BLaER1 treated with 17β-estradiol and CSF1 and Interleukin-3, amounts not matched to agents 10 nM and 100 nM (cell line): ENCODE measurements at regions not wholly inside any gene's neighbourhood (a gene's known extent, or its start where the extent isn't known, plus 50 kb on each side); places are given as distances from the start of the nearest gene placed in this dataset.

Source experiments
- H3K27ac ChIP-seq, 11 experiments: shearing (Covaris generic); formaldehyde crosslinking; 2 replicates each; pipeline ENCODE4 v1.8.1; 2022
- H3K27me3 ChIP-seq, 11 experiments: shearing (Covaris generic); formaldehyde crosslinking; 2 replicates each; pipeline ENCODE4 v1.8.1; 2022
- H3K36me3 ChIP-seq, 11 experiments: shearing (Covaris generic); formaldehyde crosslinking; 2 replicates each; pipeline ENCODE4 v1.8.1; 2022
- H3K4me1 ChIP-seq, 10 experiments: shearing (Covaris generic); formaldehyde crosslinking; 2 replicates each; pipeline ENCODE4 v1.8.1; 2022
- H3K4me2 ChIP-seq, 11 experiments: shearing (Covaris generic); formaldehyde crosslinking; 2 replicates each; pipeline ENCODE4 v1.8.1; 2022
- H3K4me3 ChIP-seq, 10 experiments: shearing (Covaris generic); formaldehyde crosslinking; 2 replicates each; pipeline ENCODE4 v1.8.1; 2022
- H3K9ac ChIP-seq, 11 experiments: shearing (Covaris generic); formaldehyde crosslinking; 2 replicates each; pipeline ENCODE4 v1.8.1; 2022
- H3K9me3 ChIP-seq, 11 experiments: shearing (Covaris generic); formaldehyde crosslinking; replicated peaks in 1 of 11; 2 replicates each; pipeline ENCODE4 v1.8.1; 2022
- H4K20me1 ChIP-seq, 11 experiments: shearing (Covaris generic); formaldehyde crosslinking; 2 replicates each; pipeline ENCODE4 v1.8.1; 2022
- Cebpa-rat ChIP-seq, 11 experiments: shearing (Covaris generic); IDR thresholded peaks; 2 replicates each; pipeline ENCODE4 v1.8.1; 2022

DNA sequence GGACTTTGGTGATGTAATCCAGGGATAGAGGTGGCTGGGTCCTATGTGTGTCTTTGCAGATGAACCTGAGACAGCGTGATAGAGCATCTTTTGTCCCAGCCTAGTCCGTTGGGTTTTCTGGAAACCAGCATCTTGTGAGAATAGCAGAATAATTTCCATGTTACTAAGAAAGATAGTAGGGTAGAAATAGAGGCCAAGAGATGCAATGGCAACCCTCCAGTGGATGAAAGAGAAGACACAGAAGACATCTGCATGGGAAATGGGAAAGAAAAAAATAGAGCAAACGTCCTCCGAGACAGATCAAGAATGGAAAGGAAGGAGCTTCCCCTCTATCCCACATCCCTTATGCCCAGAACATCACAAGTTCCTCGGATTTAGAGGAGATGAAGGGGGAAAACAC is 409.3 kb upstream of the TMEM132C start:
- Histone ChIP-seq H3K36me3 (no peaks in the 10 kb centered on the region), H3K9ac (no peak overlapping the region), H3K9me3 (peaks cover 5 to 13% (median 8%) of the 10 kb centered on the region in 11 experiments; a peak in 13 of 22 replicates), H3K27ac (no peak overlapping the region), H3K4me2 (0 out of 22 replicates have a peak overlapping the region, but pooled peaks of 1 of the 11 experiments have one; percentile 1), H3K27me3 (no peaks in the 10 kb centered on the region), H4K20me1 (no peaks in the 10 kb centered on the region), H3K4me3 (no peak overlapping the region), H3K4me1 (peaks cover 0 to 22% (median 11%) of the 10 kb centered on the region in 10 experiments; a peak in 10 of 20 replicates)
- TF ChIP-seq Cebpa-rat (IDR thresholded peaks at IDR 0.05): no peak

DNA sequence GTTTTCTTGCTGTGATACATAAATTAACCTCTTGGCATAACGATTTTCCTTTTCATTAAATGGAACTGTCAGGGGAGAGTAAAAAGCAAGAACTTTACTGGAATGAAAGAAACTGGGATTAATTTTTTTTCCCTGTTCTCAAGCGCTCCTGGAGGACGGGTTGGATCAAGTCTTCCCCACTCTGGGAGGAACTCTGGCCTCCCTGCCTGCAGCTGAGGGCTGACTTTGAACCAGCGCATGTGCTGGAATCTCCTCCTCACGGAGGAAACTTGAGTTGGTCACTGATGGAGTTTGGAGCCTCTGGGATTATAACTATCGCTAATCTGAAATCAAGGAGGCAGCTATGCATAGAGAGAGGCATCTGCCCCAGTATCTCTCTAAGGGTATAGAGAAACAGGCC is 406.4 kb upstream of the TMEM132C start:
- Histone ChIP-seq H3K4me3 (no peak overlapping the region), H3K36me3 (no peaks in the 10 kb centered on the region), H3K4me2 (no peak overlapping the region), H3K9me3 (peaks cover 9 to 26% (median 18%) of the 10 kb centered on the region in 11 experiments; a peak in 20 of 22 replicates), H3K4me1 (peaks cover 0 to 6% (median 0%) of the 10 kb centered on the region in 10 experiments; a peak in 2 of 20 replicates), H3K9ac (no peak overlapping the region), H3K27me3 (no peaks in the 10 kb centered on the region), H4K20me1 (no peaks in the 10 kb centered on the region), H3K27ac (no peak overlapping the region)
- TF ChIP-seq Cebpa-rat (IDR thresholded peaks at IDR 0.05): no peak

DNA sequence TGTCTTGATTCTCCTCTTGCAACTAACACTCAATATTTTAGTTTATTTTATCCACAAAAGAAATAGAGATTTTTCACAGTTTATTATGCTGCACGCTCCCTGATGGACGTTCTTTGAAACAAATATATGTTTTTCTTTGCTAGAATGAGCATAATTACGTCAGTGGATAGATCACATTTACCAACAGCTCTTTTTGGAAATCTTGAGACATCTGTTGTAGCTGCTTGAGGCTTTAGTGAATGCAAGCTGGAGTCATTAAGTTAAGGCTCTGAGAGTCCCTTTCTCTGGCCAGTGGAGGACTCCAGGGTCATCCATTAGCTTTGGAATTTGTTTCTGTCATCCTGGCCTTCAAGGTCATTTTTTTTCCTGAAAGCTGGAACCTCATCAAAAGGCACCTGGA is 405.6 kb upstream of the TMEM132C start:
- no peaks in the 10 kb centered on the region for H3K27me3 ChIP-seq
- H3K4me2 ChIP-seq: no peak overlapping the region
- no peak overlapping the region for H3K27ac ChIP-seq
- peaks cover 0 to 6% (median 0%) of the 10 kb centered on the region in 10 experiments; a peak in 2 of 20 replicates for H3K4me1 ChIP-seq
- no peaks in the 10 kb centered on the region for H4K20me1 ChIP-seq
- no peaks in the 10 kb centered on the region for H3K36me3 ChIP-seq
- no peak overlapping the region for H3K9ac ChIP-seq
- peaks cover 13 to 32% (median 24%) of the 10 kb centered on the region in 11 experiments; a peak in 21 of 22 replicates for H3K9me3 ChIP-seq
- TF ChIP-seq Cebpa-rat (IDR thresholded peaks at IDR 0.05): no peak
- no peak overlapping the region for H3K4me3 ChIP-seq

DNA sequence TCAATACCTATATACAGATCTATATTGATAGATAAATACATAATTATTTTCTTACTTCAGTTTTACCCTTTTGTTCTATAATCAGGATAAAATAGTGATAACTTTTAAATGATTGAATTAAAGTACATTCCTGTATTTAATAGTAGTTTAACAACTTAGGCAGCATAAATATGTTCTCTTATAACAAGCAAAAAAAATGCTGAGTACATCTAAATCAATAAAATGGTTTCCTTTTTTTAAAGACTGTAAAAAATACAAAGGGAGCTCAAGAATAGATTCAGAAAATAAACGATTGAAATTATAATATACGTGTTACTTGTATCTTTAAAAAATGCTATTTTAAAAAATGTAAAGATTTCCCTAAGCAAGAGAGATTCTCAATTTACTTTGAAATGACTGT is 393.7 kb upstream of the TMEM132C start:
- Histone ChIP-seq H3K36me3 (no peaks in the 10 kb centered on the region), H3K9ac (no peak overlapping the region), H4K20me1 (no peaks in the 10 kb centered on the region), H3K4me2 (no peak overlapping the region), H3K4me3 (no peak overlapping the region), H3K4me1 (no peaks in the 10 kb centered on the region), H3K27ac (no peak overlapping the region), H3K27me3 (no peaks in the 10 kb centered on the region), H3K9me3 (no peaks in the 10 kb centered on the region)
- TF ChIP-seq Cebpa-rat (IDR thresholded peaks at IDR 0.05): no peak

DNA sequence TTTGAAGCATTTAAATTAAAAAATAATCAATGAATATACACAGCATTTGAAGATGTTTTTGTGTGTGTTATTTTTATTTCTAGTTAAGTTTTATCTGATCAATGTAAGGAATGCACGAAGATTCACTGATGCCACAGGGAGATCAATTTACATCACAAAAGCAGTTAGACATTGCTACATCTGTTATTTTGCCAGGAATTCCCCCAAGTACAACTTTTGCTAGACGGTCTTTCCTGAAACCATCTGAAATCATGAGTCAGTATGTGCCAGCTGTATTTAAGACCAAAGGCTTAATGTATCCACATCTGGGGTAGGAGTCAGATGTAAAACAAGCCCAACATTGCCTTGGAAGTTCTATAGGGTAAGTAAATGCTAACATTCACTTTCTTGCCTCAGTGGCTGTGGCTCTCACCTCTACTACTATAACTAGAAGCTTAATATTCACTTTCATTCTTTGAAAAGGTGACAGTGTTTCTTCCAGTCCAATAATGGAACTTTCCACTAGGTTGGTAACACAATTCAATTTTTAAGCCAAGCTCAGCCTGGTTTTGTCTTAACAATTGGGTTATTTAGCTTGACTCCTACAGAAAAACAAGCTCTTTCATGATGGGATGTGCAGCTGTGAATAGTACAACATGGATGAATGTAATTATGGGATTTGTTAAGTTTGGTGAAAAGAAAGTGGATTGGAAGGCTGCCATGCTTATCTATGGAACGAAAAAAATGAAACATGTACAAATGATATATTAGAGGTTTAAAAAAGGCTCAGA is 385.4 kb upstream of the TMEM132C start:
- H3K9me3 ChIP-seq: no peaks in the 10 kb centered on the region
- H3K27ac ChIP-seq: no peak overlapping the region
- no peak overlapping the region for H3K4me2 ChIP-seq
- H3K9ac ChIP-seq: no peak overlapping the region
- no peak overlapping the region for H3K4me3 ChIP-seq
- TF ChIP-seq Cebpa-rat (IDR thresholded peaks at IDR 0.05): no peak
- no peaks in the 10 kb centered on the region for H4K20me1 ChIP-seq
- no peaks in the 10 kb centered on the region for H3K4me1 ChIP-seq
- no peaks in the 10 kb centered on the region for H3K36me3 ChIP-seq
- no peaks in the 10 kb centered on the region for H3K27me3 ChIP-seq

DNA sequence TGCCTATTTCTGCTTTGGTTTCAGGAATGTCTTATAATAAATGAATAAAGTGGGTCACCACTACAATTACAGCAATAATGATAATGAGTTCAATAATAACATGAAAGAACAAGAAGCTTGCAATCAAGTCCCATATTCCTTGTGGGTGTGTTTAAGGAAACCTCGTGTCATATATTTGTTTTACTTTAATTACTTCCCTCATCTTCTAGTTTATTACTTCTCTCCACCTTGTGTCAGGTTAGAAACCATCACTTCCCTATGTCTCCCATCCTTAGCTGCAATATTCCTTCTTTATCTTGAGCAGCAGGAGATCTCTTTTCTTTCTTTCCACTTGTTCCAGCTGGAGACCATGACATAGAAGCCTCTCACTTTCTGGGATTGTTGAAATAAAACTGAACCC is 384.0 kb upstream of the TMEM132C start:
- H3K4me3 ChIP-seq: no peak overlapping the region
- no peak overlapping the region for H3K9ac ChIP-seq
- H3K27me3 ChIP-seq: no peaks in the 10 kb centered on the region
- no peaks in the 10 kb centered on the region for H4K20me1 ChIP-seq
- no peaks in the 10 kb centered on the region for H3K36me3 ChIP-seq
- H3K4me2 ChIP-seq: no peak overlapping the region
- peaks cover 0 to 2% (median under 1%) of the 10 kb centered on the region in 10 experiments; a peak in 7 of 20 replicates for H3K4me1 ChIP-seq
- no peaks in the 10 kb centered on the region for H3K9me3 ChIP-seq
- no peak overlapping the region for H3K27ac ChIP-seq
- TF ChIP-seq Cebpa-rat (IDR thresholded peaks at IDR 0.05): no peak

DNA sequence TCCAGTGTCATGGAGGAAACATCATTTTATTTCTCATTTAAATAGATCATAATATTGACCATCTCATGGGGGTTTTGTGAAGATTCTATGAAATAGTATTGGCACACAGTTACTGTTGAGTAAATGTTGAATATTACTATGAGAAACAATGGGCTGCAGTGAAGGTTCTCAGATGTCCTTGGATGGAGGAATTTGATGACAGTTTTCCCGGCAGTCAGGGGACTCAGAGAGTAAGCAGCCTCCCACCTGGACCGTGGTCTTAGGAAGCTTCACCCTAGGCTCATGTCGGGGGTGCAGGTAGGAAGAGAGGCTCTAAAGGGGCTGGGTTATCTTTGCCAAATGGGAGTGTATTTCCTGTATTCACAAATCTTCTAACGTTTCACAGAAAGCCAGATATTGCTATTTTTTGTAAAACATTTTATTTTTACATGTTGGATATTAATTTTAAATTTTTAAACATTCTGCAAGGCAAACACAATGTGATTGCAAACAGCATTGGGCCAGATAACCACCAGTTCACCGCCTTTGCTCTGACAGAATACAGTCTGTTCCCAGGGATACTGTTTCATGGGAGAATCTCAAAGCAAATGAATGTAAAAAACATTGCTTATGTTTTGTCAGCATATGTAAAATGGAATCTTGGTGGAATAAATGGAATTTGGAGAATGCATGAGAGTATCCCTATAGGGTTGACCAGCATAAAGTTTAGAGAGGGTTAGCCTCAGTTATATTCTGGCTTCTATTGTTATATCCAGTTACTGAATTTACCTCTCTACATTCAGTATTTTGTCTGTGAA is 380.8 kb upstream of the TMEM132C start:
- peaks cover 0 to 12% (median 9%) of the 10 kb centered on the region in 10 experiments; a peak in 9 of 20 replicates for H3K4me1 ChIP-seq
- no peak for TF ChIP-seq Cebpa-rat (IDR thresholded peaks at IDR 0.05)
- H3K27ac ChIP-seq: no peak overlapping the region
- no peaks in the 10 kb centered on the region for H4K20me1 ChIP-seq
- no peak overlapping the region for H3K4me2 ChIP-seq
- H3K4me3 ChIP-seq: no peak overlapping the region
- no peaks in the 10 kb centered on the region for H3K9me3 ChIP-seq
- no peaks in the 10 kb centered on the region for H3K27me3 ChIP-seq
- H3K36me3 ChIP-seq: no peaks in the 10 kb centered on the region
- no peak overlapping the region for H3K9ac ChIP-seq

DNA sequence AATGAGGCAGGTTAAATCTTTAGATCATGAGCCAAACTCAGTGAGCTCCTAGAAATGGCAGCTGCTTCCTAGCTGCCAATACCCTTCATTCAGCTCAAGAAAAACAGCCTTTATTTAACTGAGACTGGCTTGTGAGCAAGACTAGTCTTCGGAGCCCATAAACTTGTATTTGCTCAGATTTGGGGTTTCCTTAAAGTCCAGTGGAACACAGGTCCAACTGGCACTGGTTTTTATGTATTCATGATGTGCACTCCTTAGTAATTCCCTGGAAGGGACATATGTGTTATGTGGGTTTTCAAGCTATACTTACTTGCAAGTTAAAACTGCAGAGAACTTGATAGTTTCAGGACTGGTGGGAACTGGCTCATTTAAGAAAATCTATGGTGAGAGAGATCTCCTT is 380.1 kb upstream of the TMEM132C start:
- H3K9me3 ChIP-seq: no peaks in the 10 kb centered on the region
- H3K4me2 ChIP-seq: no peak overlapping the region
- H3K27ac ChIP-seq: no peak overlapping the region
- no peak overlapping the region for H3K9ac ChIP-seq
- no peaks in the 10 kb centered on the region for H3K36me3 ChIP-seq
- H3K27me3 ChIP-seq: no peaks in the 10 kb centered on the region
- no peak overlapping the region for H3K4me3 ChIP-seq
- peaks cover 0 to 12% (median 9%) of the 10 kb centered on the region in 10 experiments; a peak in 9 of 20 replicates for H3K4me1 ChIP-seq
- no peaks in the 10 kb centered on the region for H4K20me1 ChIP-seq
- no peak for TF ChIP-seq Cebpa-rat (IDR thresholded peaks at IDR 0.05)

DNA sequence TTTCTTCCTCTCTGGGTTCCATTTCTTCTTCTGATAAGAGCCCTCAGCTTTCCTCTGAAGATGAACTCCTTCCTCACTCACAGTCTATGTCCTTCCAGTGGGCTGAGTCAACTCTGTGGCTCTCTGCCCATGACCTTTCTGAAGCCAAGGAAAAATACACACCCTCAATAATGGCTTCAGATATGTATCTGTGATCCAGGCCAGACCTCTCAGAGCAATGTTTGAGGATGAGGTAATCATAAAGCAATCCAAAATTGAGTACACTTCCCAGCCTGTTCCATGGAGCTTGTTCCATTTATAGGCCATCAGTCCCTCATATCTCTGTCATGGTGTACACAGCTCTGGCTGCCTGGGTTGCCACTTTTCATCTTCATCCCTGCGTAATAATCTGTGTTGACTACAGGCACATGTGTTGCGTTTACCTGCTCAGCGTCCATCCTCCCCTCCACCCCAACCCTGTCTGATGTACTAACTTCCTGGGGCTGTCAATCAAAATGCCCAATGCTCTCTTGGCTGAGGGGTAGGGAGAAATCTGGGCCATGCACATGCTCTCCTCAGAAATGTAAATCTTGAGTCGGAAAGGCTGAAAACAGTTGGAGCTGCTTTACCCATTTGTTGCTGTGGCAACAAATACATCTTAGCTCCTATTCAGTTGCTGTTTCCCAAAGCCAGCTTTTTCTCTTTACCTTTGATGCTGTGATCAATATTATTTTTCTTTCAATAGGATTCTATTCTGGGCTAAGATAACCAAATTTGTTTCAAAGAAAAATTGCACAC is 377.8 kb upstream of the TMEM132C start:
- H3K4me1 ChIP-seq: peaks cover 0 to 12% (median 9%) of the 10 kb centered on the region in 10 experiments; a peak in 9 of 20 replicates
- H3K4me3 ChIP-seq: no peak overlapping the region
- no peaks in the 10 kb centered on the region for H3K36me3 ChIP-seq
- H3K27me3 ChIP-seq: no peaks in the 10 kb centered on the region
- H3K27ac ChIP-seq: peak overlapping the region in 1 of 11 experiments; percentile 9; a peak in 1 of 22 replicates
- no peaks in the 10 kb centered on the region for H3K9me3 ChIP-seq
- no peaks in the 10 kb centered on the region for H4K20me1 ChIP-seq
- no peak overlapping the region for H3K9ac ChIP-seq
- no peak for TF ChIP-seq Cebpa-rat (IDR thresholded peaks at IDR 0.05)
- peak overlapping the region in 3 of 11 experiments; percentile 40 to 55 (median 51); a peak in 5 of 22 replicates for H3K4me2 ChIP-seq
